ENCODE measurements at regions not wholly inside any gene's neighbourhood (a gene's known extent, or its start where the extent isn't known, plus 50 kb on each side); places are given as distances from the start of the nearest gene placed in this dataset.

DNA sequence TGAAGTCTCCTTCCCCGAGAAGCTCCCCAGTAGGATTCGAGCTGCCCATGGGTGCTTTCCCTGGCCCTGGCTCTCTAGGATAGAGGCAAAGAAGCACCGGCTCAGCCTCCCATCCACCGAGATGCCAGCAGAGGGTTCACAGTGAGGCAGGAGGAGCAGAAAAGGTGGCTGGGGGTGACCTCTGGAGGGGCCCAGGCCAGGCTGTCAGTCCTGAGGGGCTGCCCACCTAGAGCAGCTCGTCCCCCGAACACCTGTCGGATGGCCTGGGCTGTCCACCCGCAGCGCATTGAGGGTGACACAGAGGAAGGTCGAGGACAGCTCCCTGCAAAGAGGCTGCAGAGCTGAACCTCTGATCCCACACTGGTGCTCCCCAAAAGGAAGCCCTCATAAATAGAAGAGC lies 167.2 kb upstream of the PPP2R2D start:
- no peak for DNase-seq (ENCODE audit: low spot score)

DNA sequence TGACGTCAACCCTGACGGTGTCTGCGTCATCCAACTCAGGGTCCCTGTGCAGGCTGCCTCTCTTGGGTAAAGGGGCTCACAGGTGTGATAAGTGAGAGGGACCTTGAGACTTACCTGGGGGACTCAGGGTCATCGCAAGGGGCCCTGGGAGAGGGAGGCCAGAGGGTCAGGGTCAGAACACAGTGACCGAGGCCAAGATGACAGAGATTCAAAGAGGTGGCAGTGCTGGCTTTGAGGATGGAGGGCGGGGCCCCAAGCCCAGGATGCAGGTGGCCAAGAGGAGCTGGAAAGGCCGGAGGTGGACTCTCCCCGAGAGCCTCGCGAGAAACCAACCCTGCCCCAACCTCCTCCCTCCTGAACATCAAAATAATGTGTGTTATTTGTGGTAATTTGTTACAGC lies 165.2 kb upstream of the PPP2R2D start:
- no peak for DNase-seq (ENCODE audit: low spot score)

DNA sequence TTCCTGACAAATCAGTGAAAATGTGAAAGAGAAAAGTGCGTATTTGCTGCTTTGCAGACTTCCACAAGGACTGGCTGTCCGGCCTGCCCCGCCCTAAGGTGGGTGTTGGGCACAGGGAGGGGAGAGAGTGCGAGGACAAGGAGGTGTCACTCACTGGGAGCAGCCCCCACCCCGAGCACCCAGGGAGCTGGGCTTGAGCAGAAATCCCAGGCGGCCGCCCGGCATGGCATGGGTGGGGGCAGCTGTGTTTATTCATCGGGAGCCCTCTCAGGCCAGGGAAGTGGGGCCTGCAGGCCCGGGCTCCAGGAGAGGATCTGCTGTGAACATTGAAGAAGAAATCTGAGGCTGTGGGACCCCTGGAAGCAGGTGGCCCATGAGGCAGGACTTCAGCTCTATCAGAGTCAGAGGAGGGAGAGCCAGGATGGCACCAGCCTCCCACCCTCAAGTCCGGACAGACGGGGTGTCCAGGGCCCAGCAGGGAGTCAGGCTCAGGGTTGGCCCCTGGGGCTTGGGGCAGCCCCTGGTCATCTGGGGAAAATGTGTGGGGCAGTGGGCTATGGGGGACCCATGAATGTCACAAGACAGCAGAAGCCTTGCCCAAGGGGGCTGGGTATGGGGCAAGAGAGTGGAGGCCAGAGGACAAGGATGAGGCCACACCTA lies 164.4 kb upstream of the PPP2R2D start:
- no peak for DNase-seq (ENCODE audit: low spot score)

DNA sequence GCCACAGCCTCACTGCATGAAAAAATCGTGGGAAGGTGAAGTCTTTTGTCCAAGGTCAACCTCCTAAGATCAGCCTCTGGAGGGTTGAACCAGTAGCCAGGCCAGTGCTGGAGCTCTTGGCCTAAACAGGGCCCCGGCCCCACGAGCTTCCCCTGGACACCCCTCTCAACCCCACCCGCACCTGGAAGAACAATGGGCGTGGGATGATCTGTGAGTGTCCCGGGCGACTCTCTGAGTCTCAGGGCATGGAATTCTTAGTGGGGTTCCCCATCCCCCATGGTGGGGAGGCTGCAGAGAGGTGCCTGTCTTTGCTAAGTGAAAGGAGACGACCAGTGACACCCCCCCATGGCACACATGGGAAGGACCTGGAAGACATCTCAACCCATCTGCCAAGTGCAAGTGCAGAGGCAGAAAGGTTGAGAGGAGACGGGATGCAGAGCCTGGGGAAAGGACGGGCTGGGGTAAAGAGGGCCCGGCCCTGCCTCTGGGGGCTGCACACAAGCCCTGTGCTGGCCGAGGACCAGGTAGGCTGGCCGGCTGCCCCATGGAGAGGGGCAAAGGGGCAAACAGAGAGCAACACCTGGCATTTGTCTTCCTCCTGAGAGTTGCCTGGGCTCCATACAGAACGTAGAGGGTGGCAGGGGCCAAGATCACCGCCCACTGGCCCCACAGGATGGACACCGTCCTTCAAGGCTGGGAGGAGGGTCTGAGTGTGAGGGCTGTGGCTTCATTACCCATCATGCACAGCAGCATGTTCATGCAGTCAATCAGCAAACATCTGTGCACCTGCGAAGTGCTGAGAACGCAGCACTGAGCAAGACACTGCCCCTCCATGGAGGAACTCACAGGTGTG lies 163.0 kb upstream of the PPP2R2D start:
- no peak for DNase-seq (ENCODE audit: low spot score)

DNA sequence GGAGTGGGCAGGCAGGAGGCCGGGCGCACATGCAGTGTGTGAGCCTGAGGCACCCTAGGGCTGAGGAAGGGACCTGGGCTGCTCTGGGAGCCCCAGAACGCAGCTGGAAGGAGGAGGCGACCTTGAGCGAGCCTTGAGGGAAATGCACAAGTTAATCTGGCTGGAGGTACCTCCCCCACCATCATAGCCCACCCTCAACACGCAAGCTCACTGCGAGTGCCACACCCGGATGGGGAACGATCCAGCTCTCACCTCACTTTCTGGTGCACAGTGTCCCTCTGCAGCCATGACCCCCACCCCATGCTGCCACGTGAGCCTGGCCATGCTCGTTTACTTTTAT lies 162.4 kb upstream of the PPP2R2D start:
- no peak for DNase-seq (ENCODE audit: low spot score)

DNA sequence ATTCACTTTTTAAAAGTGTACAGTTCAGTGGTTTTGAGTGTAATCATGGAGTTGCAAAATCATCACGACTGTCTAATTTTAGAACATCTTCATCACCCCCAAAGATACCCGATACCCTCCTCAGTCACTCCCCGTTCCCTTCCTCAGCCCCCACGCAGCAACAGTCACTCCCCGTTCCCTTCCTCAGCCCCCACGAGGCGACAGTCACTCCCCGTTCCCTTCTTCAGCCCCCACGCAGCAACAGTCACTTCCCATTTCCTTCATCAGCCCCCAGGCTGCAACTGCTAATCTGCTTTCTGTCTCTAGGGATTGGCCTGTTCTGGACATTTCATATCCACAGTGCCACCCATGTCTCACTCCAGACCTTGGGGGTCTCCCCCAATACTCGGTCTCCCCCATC lies 161.6 kb upstream of the PPP2R2D start:
- no peak for DNase-seq (ENCODE audit: low spot score)

DNA sequence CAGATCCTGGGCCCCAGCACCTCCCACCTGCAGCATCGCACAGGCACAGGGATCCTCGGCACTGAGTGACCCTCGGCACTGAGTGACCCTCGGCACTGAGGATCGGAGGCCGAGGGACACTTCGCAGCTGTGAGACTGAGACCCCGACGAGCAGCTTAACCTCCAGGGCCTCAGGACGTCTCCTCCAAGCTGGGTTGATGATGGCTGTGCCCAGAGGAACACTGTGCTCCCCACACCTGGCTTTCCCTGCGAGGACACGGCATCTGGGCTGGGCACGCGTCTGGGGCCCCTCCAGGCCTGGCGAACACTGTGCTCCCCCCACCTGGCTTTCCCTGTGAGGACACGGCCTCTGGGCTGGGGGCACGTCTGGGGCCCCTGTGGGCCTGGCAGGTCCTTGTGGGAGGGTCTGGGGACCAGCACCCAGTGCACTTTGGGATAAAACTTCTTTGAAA lies 158.3 kb upstream of the PPP2R2D start:
- DNase-seq (ENCODE audit: low spot score): no peak

DNA sequence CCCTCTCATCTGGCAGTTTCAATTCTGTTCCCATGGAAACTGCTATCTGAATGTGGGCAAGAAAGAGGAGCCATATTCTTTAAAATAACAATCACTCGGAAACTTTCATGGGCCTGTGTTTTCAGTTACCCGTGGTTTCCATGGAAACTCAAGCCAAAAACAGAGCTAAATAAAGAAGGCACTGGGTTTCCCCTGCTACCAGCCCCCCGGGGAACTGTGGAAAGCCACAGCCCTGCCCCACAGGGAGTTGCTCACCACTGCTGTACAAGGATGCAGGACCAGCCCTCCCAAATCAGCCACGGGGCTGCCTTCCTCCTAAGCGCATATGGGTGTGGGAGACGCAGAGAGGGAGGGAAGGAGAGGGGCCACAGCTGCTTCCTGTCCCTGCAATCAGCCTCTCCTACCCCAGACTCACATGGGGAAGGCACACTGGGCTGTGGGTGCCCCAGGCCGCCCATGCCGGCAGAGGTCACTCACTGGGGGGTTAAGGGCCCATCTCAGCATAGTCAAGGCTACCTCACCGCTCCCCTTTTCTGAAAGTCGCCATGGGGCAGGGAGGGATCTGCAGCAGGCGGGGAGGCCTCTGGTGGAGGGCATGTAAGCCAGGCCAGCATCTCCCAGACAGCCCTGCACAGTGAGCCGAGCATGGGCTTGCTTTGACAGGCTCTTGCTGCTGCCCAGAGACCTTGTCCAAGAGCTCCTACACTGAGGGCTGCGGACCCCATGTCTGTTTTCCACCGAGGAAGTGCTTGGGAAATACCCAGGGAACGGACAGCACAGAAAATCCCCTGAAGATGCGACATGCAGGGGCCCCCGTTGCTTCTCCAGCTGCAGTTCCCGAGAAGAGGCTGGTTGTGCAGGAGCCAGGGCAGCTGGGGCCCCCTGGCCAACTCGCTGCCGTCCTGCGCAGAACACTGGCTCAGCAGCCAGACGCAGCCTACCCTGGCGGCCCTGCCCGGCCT lies 157.3 kb upstream of the PPP2R2D start:
- DNase-seq (ENCODE audit: low spot score): no peak

DNA sequence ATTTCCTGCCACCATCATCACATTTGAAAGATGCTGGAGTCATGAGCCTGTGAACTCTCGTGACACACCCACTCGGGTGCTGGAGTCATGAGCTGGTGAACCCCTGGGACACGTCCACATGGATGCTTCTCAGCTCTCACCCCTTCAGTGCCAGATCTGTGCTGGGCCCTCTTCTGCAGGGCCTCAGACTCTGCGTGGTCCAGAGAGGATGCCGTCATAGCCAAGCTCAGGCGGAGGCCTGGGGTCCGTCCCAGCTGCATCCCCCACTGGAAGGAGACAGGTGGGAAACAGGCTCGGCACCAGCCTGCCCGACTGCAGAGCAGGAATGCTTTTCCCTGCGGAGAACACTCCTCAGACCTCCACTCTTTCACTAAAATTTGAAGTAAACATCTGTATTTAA lies 156.5 kb upstream of the PPP2R2D start:
- DNase-seq (ENCODE audit: low spot score): no peak

DNA sequence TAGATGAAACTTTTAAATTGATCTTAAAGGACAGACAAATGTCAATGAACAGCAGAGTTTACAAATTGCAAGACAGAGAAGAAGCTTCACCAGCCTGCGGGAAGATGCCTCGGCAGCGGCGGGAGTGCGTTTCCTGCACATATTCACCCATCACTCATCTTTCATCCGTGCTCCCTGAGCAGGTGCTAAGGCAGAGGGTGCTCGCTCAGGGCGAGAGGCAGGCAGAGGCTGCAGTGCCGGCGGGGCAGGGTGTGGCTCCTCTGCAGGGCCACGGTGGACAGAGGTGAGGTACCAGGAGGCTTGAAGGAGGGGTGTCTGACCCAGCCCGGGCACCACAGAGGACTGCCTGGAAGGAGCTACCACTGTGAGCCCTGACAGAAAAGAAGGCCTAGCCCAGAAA lies 155.2 kb upstream of the PPP2R2D start:
- DNase-seq (ENCODE audit: low spot score): no peak

DNA sequence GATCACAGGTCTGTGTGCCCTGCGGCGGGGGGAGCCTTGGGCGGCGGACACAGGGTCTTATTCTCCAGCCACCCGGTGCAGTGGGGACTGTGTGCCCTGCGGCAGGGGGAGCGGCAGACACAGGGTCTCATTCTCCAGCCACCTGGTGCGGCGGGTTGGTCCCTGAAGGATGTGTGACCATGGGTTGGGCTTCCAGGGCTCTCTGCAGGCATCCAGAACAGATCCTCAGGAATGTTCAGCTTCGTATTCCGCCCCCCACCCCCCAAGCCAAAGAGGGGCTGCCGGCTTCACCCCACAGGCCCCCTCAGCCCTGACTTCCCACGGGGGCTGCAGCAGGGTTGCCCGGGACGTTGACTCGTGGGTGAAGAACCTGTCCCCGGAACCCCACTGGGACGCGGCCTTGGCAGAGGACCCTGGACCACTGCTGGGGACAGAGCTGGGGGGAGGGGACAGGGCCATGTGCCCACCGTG lies 154.5 kb upstream of the PPP2R2D start:
- DNase-seq (ENCODE audit: low spot score): no peak

DNA sequence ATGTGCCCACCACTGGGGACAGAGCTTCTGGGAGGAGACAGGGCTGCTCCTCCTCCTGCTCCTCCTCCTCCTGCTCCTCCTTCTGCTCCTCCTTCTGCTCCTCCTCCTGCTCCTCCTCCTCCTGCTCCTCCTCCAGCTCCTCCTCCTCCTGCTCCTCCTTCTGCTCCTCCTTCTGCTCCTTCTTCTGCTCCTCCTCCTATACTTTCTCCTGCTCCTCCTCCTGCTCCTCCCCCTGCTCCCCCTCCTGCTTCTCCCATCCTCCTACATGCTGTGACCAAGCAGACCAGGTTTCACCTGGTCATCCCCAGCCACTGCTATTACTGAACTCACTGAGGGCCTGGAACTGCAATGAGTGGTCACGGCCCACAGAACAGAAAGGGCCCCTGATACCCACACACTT lies 154.0 kb upstream of the PPP2R2D start:
- no peak for DNase-seq (ENCODE audit: low spot score)

DNA sequence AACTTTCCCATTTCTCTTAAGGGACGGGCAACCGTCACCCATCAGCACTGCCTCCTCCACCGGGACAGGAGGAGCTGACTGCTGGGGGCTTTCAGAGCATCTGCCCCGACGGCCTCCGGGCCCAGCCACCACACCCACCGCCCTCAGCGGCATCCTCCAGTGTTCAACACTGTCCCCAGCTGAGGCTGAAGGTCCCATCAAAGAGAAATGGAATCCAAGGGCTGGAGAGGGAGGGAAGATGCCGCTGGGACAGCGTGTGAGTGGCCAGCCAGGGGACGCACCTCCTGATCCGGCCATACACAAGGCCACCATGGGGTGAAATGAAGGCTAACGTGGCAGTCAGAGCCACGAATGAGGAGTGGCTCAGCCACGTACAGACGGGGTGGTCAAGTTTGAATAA lies 153.6 kb upstream of the PPP2R2D start:
- DNase-seq (ENCODE audit: low spot score): no peak

DNA sequence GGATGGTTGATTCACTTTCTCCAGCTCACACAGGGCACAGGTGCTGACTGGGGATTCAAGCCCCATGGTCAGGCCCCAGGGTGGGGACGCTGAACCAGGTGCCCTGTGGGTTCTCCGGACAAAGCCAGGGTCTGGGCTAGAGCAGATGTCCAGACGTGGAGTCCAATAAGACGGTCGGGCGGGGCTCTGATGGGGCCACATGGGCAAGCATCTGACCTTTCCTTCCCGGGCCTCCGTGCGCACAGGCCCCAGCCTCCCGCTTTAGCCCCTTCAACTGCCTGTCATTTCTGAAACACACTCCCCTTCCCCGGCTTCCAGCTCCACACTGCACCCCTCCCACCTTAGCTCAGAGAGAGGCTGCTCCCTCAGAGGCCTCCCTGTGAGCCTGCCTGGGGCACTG lies 153.0 kb upstream of the PPP2R2D start:
- DNase-seq (ENCODE audit: low spot score): no peak

DNA sequence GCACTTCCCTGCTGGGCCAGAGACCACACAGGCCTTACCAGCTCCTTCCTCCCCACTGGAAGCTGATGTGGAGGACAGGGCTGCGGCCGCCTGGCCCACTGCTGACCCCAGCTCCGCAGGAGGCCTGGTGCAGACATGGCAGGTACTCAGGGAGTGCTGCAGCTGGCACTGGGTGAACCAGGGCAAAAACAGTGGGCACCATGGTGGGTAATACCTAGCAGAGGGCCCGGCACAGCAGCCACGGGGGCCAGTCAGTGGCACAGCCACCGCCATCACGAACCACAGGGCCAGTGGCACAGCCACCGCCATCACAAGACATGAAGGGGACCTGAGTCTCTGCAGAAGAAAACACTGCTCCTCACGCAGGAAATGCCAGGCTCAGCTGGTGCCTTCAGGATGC lies 152.6 kb upstream of the PPP2R2D start:
- DNase-seq (ENCODE audit: low spot score): no peak

DNA sequence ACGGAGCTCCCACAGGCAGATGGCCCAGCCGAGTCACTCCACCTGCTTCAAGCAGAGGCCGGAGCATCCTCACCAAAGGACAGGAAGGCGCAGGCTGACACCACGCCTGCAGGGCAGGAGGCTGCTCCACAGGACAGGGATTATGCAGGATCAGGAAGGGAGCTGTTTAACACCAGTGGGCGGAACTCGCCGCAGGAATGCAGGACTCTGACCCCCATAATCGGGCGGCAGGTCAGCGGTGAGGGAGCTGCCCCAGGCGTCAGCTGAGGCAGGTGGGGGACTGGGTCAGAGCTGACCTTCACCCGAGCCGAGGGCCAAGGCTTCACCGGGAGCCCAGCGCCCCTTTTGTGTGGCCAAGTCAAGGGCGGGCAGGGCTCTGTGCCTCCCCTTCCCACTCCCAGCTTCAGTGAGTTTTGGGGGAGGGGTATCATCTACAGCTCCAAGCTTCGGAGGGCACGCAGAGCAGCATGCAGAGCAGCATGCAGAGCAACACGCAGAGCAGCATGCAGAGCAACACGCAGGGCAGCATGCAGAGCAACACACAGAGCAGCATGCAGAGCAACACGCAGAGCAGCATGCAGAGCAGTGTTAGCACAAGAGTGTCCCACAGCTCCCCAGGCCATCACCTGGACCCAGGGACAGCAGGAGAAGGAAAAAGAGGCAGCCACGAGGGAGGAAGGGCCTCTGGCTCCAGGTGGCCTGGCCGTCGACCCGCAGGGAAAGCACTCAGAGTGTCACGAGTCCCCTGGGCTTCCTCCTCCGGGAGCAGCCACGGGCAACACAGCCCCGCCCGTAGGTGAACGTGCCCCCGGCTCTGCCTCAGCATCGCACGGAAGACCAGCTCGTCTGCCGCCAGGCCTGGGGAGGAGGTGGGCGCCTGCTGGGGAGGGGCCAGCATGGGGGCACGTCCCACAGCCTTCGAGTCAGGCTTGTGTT lies 151.7 kb upstream of the PPP2R2D start:
- DNase-seq (ENCODE audit: low spot score): no peak

DNA sequence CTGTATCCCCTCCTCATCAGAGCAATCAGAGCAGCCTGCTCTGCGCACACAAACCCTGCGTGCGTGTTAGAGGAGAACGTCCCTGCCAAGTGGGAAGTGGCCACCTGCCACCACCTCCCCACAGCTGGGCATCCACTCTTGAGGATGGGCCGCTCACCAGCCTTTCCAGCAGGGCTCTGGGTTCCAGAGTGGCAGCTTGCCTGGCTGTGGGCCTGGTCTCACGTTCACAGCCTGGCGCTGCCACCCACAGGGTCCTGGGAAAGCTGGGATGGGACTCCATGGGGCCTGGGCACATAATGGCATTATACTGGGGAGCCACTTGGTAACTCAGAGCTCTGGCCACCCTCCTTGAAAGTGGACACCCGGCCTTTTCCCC lies 151.1 kb upstream of the PPP2R2D start:
- DNase-seq (ENCODE audit: low spot score): no peak

DNA sequence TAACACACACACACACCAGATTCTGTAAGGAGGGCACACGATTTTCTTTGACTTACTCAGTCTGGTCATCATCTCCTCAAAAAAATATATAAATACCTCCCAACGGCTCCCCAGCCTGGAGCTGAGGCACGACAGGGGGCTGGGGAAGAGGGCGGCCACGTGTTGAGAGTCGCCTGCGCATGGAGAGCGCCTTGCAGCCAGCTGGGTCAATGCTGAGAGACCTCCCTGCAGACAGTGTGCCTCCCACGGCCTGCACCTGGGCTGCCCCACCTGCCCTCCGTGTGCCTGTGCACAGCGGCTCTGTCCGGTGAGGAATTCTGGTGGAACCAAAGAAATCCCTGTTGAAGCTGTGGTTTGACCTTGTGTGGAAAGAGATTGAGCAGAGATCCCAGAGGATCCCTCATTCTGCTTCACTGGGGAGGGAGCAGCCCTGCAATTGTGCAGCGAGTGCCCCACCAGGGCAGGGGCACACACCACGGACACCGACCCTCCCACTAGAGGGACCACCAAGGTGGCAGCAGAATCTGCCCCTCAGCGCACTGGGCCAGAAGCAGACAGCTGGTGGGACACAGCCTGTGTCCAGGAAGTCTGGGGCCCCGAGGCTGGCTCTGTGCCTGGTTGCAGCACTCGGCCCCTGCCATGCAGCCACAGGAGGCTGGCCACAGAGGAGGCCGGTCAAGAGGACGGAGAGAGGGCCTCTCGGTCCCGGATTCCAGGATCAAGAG lies 150.5 kb upstream of the PPP2R2D start:
- no peak for DNase-seq (ENCODE audit: low spot score)

DNA sequence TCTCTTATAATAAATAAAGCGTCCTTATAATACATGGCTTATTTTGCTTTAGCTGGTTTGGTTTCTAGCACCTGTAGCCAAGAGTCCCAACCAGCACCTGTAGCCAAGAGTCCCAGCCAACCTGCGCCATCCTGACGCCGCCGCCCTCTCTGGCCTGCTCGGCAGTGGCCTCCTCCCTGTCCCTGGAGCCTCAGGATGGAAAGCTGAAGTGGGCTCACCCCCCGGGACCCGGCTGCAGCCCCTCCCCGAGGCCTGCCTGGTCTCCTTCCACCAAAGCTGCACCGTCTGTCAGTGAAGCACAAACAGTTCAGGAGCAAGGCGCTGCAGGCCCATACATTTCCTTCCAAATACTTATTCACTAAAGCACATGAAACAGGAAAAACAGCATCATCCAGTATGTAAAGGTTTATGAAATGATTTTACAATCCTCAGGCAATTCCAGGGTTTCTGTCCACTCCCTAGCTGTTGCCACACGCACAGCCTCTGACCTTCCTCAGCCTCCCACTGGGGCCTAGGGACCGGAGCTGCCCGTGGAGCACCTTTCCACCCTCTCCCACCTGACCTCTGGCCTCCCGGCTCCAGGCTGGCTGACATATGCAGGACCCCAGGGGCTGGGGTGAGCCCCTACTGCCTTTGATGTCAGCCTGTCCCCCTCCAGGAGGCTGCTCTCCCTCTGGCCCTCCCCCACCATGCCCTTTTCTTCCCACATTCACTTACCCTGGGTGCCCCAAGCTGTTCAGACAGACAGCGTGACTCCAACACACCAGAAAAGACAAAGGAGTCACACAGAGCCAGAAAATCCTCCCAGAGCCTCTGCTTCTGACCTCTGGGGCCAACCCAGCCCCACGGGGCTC lies 149.6 kb upstream of the PPP2R2D start:
- no peak for DNase-seq (ENCODE audit: low spot score)

All from H4 (cell line).